WTC11 (cell line): ENCODE measurements at regions not wholly inside any gene's neighbourhood (a gene's known extent, or its start where the extent isn't known, plus 50 kb on each side); places are given as distances from the start of the nearest gene placed in this dataset.
A peak's percentile ranks its signal among the peaks of the same experiment; 100 is the strongest.

Experiments
- ATAC-seq: fragments of 200-7000 bp; cut with Tn5 transposase; 2 replicates; pipeline ENCODE4 v1.10.0; 2021; ENCODE audit warnings: mild to moderate bottlenecking, moderate library complexity
- CTCF ChIA-PET: fragments of 300-600 bp; sonication (Branson Sonifier 250); formaldehyde crosslinking; loops from one replicate; lab custom pipeline; 2021; ENCODE audit warnings: antibody characterized with exemption; lab: Charles Lee
- POLR2A ChIA-PET: fragments of 350-600 bp; sonication (Branson Sonifier 250); formaldehyde crosslinking; loops from one replicate; lab custom pipeline; 2021; ENCODE audit warnings: antibody characterized with exemption; lab: Charles Lee
- DNase-seq: peaks from one replicate; pipeline ENCODE4 v3.0.0; 2021; ENCODE audit warnings: low spot score
- H3K27ac Mint-ChIP-seq: 2 replicates; pipeline ENCODE4 v1.8.0; 2021; ENCODE audit warnings: mixed read lengths
- H3K27me3 Mint-ChIP-seq: 2 replicates; pipeline ENCODE4 v1.8.0; 2021; ENCODE audit warnings: low read depth, mild to moderate bottlenecking, moderate library complexity, mixed read lengths
- H3K36me3 Mint-ChIP-seq: 2 replicates; pipeline ENCODE4 v1.8.0; 2021; ENCODE audit warnings: mixed read lengths
- H3K4me1 Mint-ChIP-seq: 2 replicates; pipeline ENCODE4 v1.8.0; 2022; ENCODE audit warnings: mixed read lengths
- H3K4me3 Mint-ChIP-seq: 2 replicates; pipeline ENCODE4 v1.8.0; 2021; ENCODE audit warnings: mild to moderate bottlenecking, moderate library complexity, mixed read lengths
- H3K9me3 Mint-ChIP-seq: 2 replicates; pipeline ENCODE4 v1.8.0; 2021; ENCODE audit warnings: mixed read lengths
- ATF1 ChIP-seq: sonication (generic); formaldehyde crosslinking; IDR thresholded peaks from 2 replicates; pipeline ENCODE4 v1.8.1; 2023; ENCODE audit warnings: mild to moderate bottlenecking, moderate library complexity, missing genetic modification reagents
- FOXJ3 ChIP-seq: sonication (generic); formaldehyde crosslinking; IDR thresholded peaks from 2 replicates; pipeline ENCODE4 v1.9.0; 2021; ENCODE audit warnings: missing genetic modification reagents, mild to moderate bottlenecking, borderline replicate concordance
- GABPB1 ChIP-seq: sonication (generic); formaldehyde crosslinking; IDR thresholded peaks from 2 replicates; pipeline ENCODE4 v1.8.1; 2023; ENCODE audit warnings: mild to moderate bottlenecking, missing genetic modification reagents
- JAZF1 ChIP-seq: fragments of 250-450 bp; sonication (Bioruptor Pico); IDR thresholded peaks from 2 replicates; pipeline ENCODE4 v1.9.0; 2021; ENCODE audit warnings: moderate library complexity, mild to moderate bottlenecking, inconsistent platforms
- NFE2L1 ChIP-seq: sonication (generic); formaldehyde crosslinking; IDR thresholded peaks from 2 replicates; pipeline ENCODE4 v1.8.1; 2023; ENCODE audit warnings: missing genetic modification reagents
- OVOL2 ChIP-seq: fragments of 250-450 bp; sonication (Bioruptor Pico); IDR thresholded peaks from 2 replicates; pipeline ENCODE4 v1.9.0; 2021; ENCODE audit warnings: mild to moderate bottlenecking, borderline replicate concordance
- RELA ChIP-seq: sonication (generic); formaldehyde crosslinking; IDR thresholded peaks from 2 replicates; pipeline ENCODE4 v1.8.1; 2022; ENCODE audit warnings: missing genetic modification reagents, mild to moderate bottlenecking, borderline replicate concordance
- SOX15 ChIP-seq: fragments of 250-450 bp; sonication (Bioruptor Pico); IDR thresholded peaks from 2 replicates; pipeline ENCODE4 v1.9.0; 2021; ENCODE audit warnings: mild to moderate bottlenecking
- ZNF219 ChIP-seq: sonication (generic); formaldehyde crosslinking; IDR thresholded peaks from 2 replicates; pipeline ENCODE4 v1.8.0; 2023; ENCODE audit warnings: missing genetic modification reagents, mild to moderate bottlenecking, borderline replicate concordance
- ZNF232 ChIP-seq: sonication (generic); formaldehyde crosslinking; IDR thresholded peaks from 2 replicates; pipeline ENCODE4 v1.8.0; 2022; ENCODE audit warnings: mild to moderate bottlenecking, missing genetic modification reagents
- ZNF263 ChIP-seq: sonication (generic); formaldehyde crosslinking; IDR thresholded peaks from 2 replicates; pipeline ENCODE4 v1.8.1; 2022; ENCODE audit warnings: low read depth, mild to moderate bottlenecking, moderate library complexity, missing genetic modification reagents
- ZNF317 ChIP-seq: sonication (generic); formaldehyde crosslinking; IDR thresholded peaks from 2 replicates; pipeline ENCODE4 v1.8.1; 2023; ENCODE audit warnings: low read depth, mild to moderate bottlenecking, moderate library complexity, missing genetic modification reagents, borderline replicate concordance
- ZNF423 ChIP-seq: fragments of 250-450 bp; sonication (Bioruptor Pico); IDR thresholded peaks from 2 replicates; pipeline ENCODE4 v2.1.2; 2022; ENCODE audit warnings: mild to moderate bottlenecking, moderate library complexity
- TF ChIP-seq, protein P1 (sequence below): sonication (generic); formaldehyde crosslinking; IDR thresholded peaks from 2 replicates; pipeline ENCODE4 v1.8.1; 2022; ENCODE audit warnings: low read depth, missing genetic modification reagents, borderline replicate concordance
- TF ChIP-seq, protein P2 (sequence below): sonication (generic); formaldehyde crosslinking; IDR thresholded peaks from 2 replicates; pipeline ENCODE4 v1.8.0; 2022; ENCODE audit warnings: mild to moderate bottlenecking, missing genetic modification reagents
- TF ChIP-seq, protein P3 (sequence below): sonication (generic); formaldehyde crosslinking; conservative IDR thresholded peaks from 2 replicates; pipeline ENCODE4 v1.8.1; 2023; ENCODE audit warnings: mild to moderate bottlenecking, low read depth, missing genetic modification reagents, moderate library complexity
- TF ChIP-seq, protein P4 (sequence below): sonication (generic); formaldehyde crosslinking; IDR thresholded peaks from 2 replicates; pipeline ENCODE4 v1.8.1; 2023; ENCODE audit warnings: mild to moderate bottlenecking, missing genetic modification reagents, moderate library complexity
- TF ChIP-seq, protein P5 (sequence below): fragments of 250-450 bp; sonication (Bioruptor Pico); conservative IDR thresholded peaks from 2 replicates; pipeline ENCODE4 v1.9.0; 2021; ENCODE audit warnings: mild to moderate bottlenecking
- TF ChIP-seq, protein P6 (sequence below): sonication (generic); formaldehyde crosslinking; IDR thresholded peaks from 2 replicates; pipeline ENCODE4 v1.8.1; 2022; ENCODE audit warnings: mild to moderate bottlenecking, missing genetic modification reagents, moderate library complexity, borderline replicate concordance

DNA sequence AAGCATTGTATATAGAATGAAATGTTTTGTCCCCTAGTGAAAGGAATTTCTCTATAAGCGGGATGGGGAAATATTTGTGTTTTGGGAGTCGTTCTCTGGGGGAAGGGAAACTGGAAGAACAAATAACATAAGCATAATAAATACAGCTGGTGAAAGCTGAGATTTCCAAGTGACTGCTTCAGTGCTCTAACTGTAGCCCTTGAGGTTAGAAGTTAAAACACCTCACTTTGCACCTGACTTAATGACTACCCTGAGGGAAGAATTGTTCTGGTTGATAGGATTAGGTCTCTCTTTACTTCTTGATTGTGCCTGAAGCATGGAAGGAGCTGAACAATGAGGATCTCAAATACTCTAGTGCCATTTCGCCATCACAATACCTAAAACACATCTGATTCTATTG, 307.4 kb downstream of the MAN2A1 start:
- DNase-seq = no peak
- Mint-ChIP-seq H3K27me3 (peaks cover 19% of the 10 kb centered on the region), H3K9me3 (peaks cover 9% of the 10 kb centered on the region), H3K27ac (0 out of 2 replicates have a peak overlapping the region, but pooled peaks have one; percentile 6), H3K4me1 (peaks cover 70% of the 10 kb centered on the region), H3K36me3 (no peaks in the 10 kb centered on the region), H3K4me3 (peak overlapping the region; percentile 15; the same call in 1 of the 2 replicates)
- POLR2A ChIA-PET = interaction anchor here (1.0 kb wide), 1 partner anchor 22 kb away, joined by 4 read pairs; no protein-coding TSS in a partner anchor
- TF ChIP-seq, protein P1, sequence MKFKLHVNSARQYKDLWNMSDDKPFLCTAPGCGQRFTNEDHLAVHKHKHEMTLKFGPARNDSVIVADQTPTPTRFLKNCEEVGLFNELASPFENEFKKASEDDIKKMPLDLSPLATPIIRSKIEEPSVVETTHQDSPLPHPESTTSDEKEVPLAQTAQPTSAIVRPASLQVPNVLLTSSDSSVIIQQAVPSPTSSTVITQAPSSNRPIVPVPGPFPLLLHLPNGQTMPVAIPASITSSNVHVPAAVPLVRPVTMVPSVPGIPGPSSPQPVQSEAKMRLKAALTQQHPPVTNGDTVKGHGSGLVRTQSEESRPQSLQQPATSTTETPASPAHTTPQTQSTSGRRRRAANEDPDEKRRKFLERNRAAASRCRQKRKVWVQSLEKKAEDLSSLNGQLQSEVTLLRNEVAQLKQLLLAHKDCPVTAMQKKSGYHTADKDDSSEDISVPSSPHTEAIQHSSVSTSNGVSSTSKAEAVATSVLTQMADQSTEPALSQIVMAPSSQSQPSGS = no peak
- ATAC-seq = peak; percentile 64
- CTCF ChIA-PET = interaction anchor here (1.5 kb wide), 1 partner anchor 9 kb away, joined by 4 read pairs; no protein-coding TSS in a partner anchor

DNA sequence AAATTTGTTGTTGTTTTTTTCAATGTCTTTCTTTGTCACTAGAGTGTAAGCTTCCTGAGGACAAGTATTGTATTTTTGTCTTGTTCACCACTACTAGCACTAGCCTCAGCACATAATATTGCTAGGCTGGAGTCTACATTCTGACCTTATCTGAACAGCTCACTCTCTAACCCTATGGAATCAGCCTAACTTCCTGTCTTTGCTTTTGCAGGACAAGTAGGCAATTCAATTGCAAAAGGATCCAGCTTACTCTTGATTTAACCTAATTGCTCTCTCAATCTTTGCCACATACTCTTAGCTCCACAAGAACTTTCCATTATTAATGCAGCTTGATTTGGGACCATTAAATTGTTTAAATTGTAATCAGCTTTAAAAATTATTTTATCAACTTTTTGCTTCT, 308.5 kb downstream of the MAN2A1 start:
- TF ChIP-seq FOXJ3 (no peak), ZNF317 (CRISPR knock-in tag) (no peak), NFE2L1 (CRISPR knock-in tag) (no peak), ZNF423 (CRISPR knock-in tag) (no peak), SOX15 (CRISPR knock-in tag) (no peak), ATF1 (CRISPR knock-in tag) (no peak), ZNF232 (CRISPR knock-in tag) (no peak), OVOL2 (no peak), ZNF219 (CRISPR knock-in tag) (no peak), GABPB1 (CRISPR knock-in tag) (no peak)
- TF ChIP-seq, protein P2, sequence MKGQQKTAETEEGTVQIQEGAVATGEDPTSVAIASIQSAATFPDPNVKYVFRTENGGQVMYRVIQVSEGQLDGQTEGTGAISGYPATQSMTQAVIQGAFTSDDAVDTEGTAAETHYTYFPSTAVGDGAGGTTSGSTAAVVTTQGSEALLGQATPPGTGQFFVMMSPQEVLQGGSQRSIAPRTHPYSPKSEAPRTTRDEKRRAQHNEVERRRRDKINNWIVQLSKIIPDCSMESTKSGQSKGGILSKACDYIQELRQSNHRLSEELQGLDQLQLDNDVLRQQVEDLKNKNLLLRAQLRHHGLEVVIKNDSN (CRISPR knock-in tag) = no peak
- TF ChIP-seq, protein P1 = no peak
- TF ChIP-seq, protein P3, sequence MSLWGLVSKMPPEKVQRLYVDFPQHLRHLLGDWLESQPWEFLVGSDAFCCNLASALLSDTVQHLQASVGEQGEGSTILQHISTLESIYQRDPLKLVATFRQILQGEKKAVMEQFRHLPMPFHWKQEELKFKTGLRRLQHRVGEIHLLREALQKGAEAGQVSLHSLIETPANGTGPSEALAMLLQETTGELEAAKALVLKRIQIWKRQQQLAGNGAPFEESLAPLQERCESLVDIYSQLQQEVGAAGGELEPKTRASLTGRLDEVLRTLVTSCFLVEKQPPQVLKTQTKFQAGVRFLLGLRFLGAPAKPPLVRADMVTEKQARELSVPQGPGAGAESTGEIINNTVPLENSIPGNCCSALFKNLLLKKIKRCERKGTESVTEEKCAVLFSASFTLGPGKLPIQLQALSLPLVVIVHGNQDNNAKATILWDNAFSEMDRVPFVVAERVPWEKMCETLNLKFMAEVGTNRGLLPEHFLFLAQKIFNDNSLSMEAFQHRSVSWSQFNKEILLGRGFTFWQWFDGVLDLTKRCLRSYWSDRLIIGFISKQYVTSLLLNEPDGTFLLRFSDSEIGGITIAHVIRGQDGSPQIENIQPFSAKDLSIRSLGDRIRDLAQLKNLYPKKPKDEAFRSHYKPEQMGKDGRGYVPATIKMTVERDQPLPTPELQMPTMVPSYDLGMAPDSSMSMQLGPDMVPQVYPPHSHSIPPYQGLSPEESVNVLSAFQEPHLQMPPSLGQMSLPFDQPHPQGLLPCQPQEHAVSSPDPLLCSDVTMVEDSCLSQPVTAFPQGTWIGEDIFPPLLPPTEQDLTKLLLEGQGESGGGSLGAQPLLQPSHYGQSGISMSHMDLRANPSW (CRISPR knock-in tag) = no peak
- TF ChIP-seq, protein P4, sequence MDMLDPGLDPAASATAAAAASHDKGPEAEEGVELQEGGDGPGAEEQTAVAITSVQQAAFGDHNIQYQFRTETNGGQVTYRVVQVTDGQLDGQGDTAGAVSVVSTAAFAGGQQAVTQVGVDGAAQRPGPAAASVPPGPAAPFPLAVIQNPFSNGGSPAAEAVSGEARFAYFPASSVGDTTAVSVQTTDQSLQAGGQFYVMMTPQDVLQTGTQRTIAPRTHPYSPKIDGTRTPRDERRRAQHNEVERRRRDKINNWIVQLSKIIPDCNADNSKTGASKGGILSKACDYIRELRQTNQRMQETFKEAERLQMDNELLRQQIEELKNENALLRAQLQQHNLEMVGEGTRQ (CRISPR knock-in tag) = no peak
- ATAC-seq = peak; percentile 57
- peak overlapping the region; percentile 17; the same call in 1 of the 2 replicates for H3K27ac Mint-ChIP-seq

DNA sequence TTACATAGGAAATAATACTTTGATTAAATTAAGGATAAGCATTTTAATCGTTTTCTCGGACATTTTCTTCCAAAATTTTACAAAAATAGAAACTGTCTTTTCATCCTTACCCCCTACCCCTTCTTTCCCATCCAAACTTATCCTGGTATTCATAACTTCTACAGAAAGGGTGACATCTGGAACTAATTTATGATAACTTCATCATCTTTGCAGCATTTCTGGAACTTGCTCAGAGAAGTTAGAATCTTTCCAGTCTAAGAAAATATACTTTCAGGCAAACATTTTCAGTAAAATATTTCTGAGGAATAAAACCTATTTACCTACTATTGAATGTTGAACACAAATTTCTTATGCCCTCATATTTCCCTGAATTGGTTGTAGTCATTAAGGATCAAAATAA, 309.0 kb downstream of the MAN2A1 start:
- Mint-ChIP-seq H3K27me3 (peaks cover 19% of the 10 kb centered on the region), H3K4me3 (no peak overlapping the region), H3K36me3 (no peaks in the 10 kb centered on the region), H3K27ac (no peak overlapping the region), H3K4me1 (peaks cover 63% of the 10 kb centered on the region), H3K9me3 (peaks cover 8% of the 10 kb centered on the region)
- ChIA-PET CTCF (no interaction called here), POLR2A (no interaction called here)
- ATAC-seq (no peak), DNase-seq (no peak)
- TF ChIP-seq, protein P5, sequence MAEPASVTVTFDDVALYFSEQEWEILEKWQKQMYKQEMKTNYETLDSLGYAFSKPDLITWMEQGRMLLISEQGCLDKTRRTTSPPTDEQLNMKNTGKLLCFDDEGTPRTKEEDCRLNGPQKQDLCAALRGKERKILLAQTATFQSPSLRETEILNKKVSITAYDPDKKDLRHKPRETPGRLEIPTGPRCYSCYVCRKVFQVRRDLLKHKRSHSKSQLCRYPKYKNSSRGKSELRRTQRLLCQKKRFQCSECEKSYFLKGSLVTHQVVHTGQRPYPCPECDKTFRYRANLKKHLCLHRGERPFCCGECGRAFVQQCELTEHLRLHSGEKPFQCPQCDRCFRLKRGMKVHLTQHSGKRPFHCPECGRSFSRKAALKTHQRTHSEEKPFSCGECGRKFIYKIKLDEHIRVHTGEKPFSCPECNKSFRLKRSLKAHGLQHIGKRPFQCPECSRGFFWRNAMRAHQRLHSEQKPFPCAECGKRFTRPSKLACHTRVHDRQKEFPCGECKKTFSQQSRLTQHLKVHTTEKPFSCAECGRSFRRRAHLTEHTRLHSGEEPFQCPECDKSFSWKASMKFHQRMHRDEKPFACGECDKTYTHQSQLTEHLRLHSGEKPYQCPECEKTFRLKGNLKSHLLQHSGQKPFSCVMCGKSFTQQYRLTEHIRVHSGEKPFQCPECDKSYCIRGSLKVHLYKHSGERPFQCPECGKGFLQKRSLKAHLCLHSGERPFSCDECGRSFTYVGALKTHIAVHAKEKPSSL (CRISPR knock-in tag) = no peak
- TF ChIP-seq NFE2L1 (CRISPR knock-in tag) (no peak), ZNF263 (CRISPR knock-in tag) (no peak), JAZF1 (CRISPR knock-in tag) (no peak), RELA (no peak)
- TF ChIP-seq, protein P6, sequence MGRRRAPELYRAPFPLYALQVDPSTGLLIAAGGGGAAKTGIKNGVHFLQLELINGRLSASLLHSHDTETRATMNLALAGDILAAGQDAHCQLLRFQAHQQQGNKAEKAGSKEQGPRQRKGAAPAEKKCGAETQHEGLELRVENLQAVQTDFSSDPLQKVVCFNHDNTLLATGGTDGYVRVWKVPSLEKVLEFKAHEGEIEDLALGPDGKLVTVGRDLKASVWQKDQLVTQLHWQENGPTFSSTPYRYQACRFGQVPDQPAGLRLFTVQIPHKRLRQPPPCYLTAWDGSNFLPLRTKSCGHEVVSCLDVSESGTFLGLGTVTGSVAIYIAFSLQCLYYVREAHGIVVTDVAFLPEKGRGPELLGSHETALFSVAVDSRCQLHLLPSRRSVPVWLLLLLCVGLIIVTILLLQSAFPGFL (CRISPR knock-in tag) = no peak

More for the DNA sequence above, 308.5 kb downstream of the MAN2A1 start:
- Mint-ChIP-seq H3K27me3 (peaks cover 19% of the 10 kb centered on the region), H3K4me3 (no peak overlapping the region), H3K4me1 (peaks cover 63% of the 10 kb centered on the region), H3K9me3 (peaks cover 9% of the 10 kb centered on the region), H3K36me3 (no peaks in the 10 kb centered on the region)
- ChIA-PET CTCF (interaction anchor here (1.5 kb wide), 1 partner anchor 8 kb away, joined by 4 read pairs; no protein-coding TSS in a partner anchor), POLR2A (interaction anchor here (0.5 kb wide), 1 partner anchor 260 kb away, joined by 5 read pairs; no protein-coding TSS in a partner anchor)
- no peak for DNase-seq
